Right ventricle myocardium inferior (tissue), 1 donor: ENCODE measurements at regions not wholly inside any gene's neighbourhood (a gene's known extent, or its start where the extent isn't known, plus 50 kb on each side); places are given as distances from the start of the nearest gene placed in this dataset.
"Not testable (repeated sequence)": the region's sequence is repeated elsewhere in the genome, so short reads cannot be mapped to it uniquely, and the experiment has no call there.

Source experiments
- ATAC-seq: fragments of 200-7000 bp; cut with Tn5 transposase; one replicate; pipeline ENCODE4 v1.9.1; 2020; ENCODE audit warnings: mild to moderate bottlenecking, moderate library complexity
- DNase-seq: peaks from one replicate; pipeline ENCODE4 v3.0.0; 2021; ENCODE audit errors: missing footprints
- intact Hi-C: fragments of 100-400 bp; cut with DNase I; formaldehyde crosslinking; loops from one replicate; pipeline ENCODE4 v1.11.0; 2022
- donor health status: DM: no; HTN: yes; CAD: no; lungs with severe emphysema.

- DNase-seq, result no peak
- intact Hi-C loops, result no loop called here
- no peak for ATAC-seq
Observed at GRCh38 chr7:156374335-156374734, 266.2 kb upstream of the RNF32 start.

- intact Hi-C loops, ATAC-seq, DNase-seq: not testable (repeated sequence)
Observed at GRCh38 chr7:156369929-156370328, 270.6 kb upstream of the RNF32 start.

- ATAC-seq, result no peak
- intact Hi-C loops, result no loop called here
- no peak for DNase-seq
Observed at GRCh38 chr7:156368053-156368843, 272.3 kb upstream of the RNF32 start.

- intact Hi-C loops, result no loop called here
- no peak for ATAC-seq
- DNase-seq, result no peak
Observed at GRCh38 chr7:156363751-156364150, 276.8 kb upstream of the RNF32 start.

GRCh38 chr7:156360835-156361234, 279.7 kb upstream of the RNF32 start:
- DNase-seq (no peak), ATAC-seq (no peak)
- intact Hi-C loops, result no loop called here

- intact Hi-C loops, result no loop called here
- ATAC-seq (no peak), DNase-seq (no peak)
Observed at GRCh38 chr7:156356551-156356950, 284.0 kb upstream of the RNF32 start.

GRCh38 chr7:156353352-156353751, 287.2 kb upstream of the RNF32 start:
- intact Hi-C loops, result no loop called here
- no peak for DNase-seq
- ATAC-seq, result no peak

- DNase-seq, ATAC-seq, intact Hi-C loops: not testable (repeated sequence)
Observed at GRCh38 chr7:156347703-156348248, 292.8 kb upstream of the RNF32 start.

- ATAC-seq (no peak), DNase-seq (no peak)
- intact Hi-C loops, result no loop called here
Observed at GRCh38 chr7:156347132-156347531, 293.4 kb upstream of the RNF32 start.

- intact Hi-C loops, result no loop called here
- DNase-seq, result no peak
- ATAC-seq, result no peak
Observed at GRCh38 chr7:156344595-156344994, 296.0 kb upstream of the RNF32 start.

- ATAC-seq (no peak), DNase-seq (no peak)
- intact Hi-C loops, result no loop called here
Observed at GRCh38 chr7:156334636-156335035, 305.9 kb upstream of the RNF32 start.

- DNase-seq (no peak), ATAC-seq (no peak)
- intact Hi-C loops, result no loop called here
Observed at GRCh38 chr7:156327916-156328315, 312.7 kb upstream of the RNF32 start.

- DNase-seq (no peak), ATAC-seq (no peak)
- intact Hi-C loops, result no loop called here
Observed at GRCh38 chr7:156327474-156327873, 313.1 kb upstream of the RNF32 start.

- DNase-seq (no peak), ATAC-seq (no peak)
- intact Hi-C loops, result no loop called here
Observed at GRCh38 chr7:156324201-156324600, 316.4 kb upstream of the RNF32 start.

- intact Hi-C loops, DNase-seq, ATAC-seq: not testable (repeated sequence)
Observed at GRCh38 chr7:156321430-156321829, 319.1 kb upstream of the RNF32 start.

GRCh38 chr7:156318926-156319325, 321.6 kb upstream of the RNF32 start:
- no peak for DNase-seq
- intact Hi-C loops, result no loop called here
- ATAC-seq, result no peak

- DNase-seq, result no peak
Observed at GRCh38 chr7:156318426-156318825, 322.1 kb upstream of the RNF32 start.

GRCh38 chr7:156309016-156309620, 331.5 kb upstream of the RNF32 start:
- intact Hi-C loops, result no loop called here
- no peak for DNase-seq
- ATAC-seq, result no peak

More at GRCh38 chr7:156318426-156318825, 322.1 kb upstream of the RNF32 start:
- intact Hi-C loops, result no loop called here
- no peak for ATAC-seq

- intact Hi-C loops, result no loop called here
- ATAC-seq, result no peak
- no peak for DNase-seq
Observed at GRCh38 chr7:156307193-156307592, 333.4 kb upstream of the RNF32 start.

GRCh38 chr7:156305351-156305750, 335.2 kb upstream of the RNF32 start:
- intact Hi-C loops, result no loop called here
- no peak for ATAC-seq
- DNase-seq, result no peak
